Uterus (tissue), 2 donors: ENCODE measurements at regions not wholly inside any gene's neighbourhood (a gene's known extent, or its start where the extent isn't known, plus 50 kb on each side); places are given as distances from the start of the nearest gene placed in this dataset.

Experiments
- CTCF ChIP-seq, 4 experiments: fragments of 200-600 bp in 2 of 4; fragments of 450-650 bp in 2 of 4; sonication (generic) in 2 of 4; IDR thresholded peaks; one replicate each; pipeline ENCODE4 v1.5.1; 2016 to 2019; ENCODE audit warnings: antibody characterized with exemption in 4 of 4, mild to moderate bottlenecking in 2 of 4, moderate library complexity in 1 of 4
- POLR2A ChIP-seq, 2 donors: fragments of 450-650 bp; IDR thresholded peaks; one replicate each; pipeline ENCODE4 v1.6.1; 2016; ENCODE audit warnings: antibody characterized with exemption in 2 of 2, mild to moderate bottlenecking in 1 of 2, moderate library complexity in 1 of 2

GRCh38 chr6:14984519-14984853 is 261.4 kb upstream of the JARID2 start:
- TF ChIP-seq POLR2A (IDR thresholded peaks at IDR 0.05): no peak
- no peak for TF ChIP-seq CTCF (IDR thresholded peaks at IDR 0.05)
